ENCODE measurements at regions not wholly inside any gene's neighbourhood (a gene's known extent, or its start where the extent isn't known, plus 50 kb on each side); places are given as distances from the start of the nearest gene placed in this dataset.
A peak's percentile ranks its signal among the peaks of the same experiment; 100 is the strongest.

DNA sequence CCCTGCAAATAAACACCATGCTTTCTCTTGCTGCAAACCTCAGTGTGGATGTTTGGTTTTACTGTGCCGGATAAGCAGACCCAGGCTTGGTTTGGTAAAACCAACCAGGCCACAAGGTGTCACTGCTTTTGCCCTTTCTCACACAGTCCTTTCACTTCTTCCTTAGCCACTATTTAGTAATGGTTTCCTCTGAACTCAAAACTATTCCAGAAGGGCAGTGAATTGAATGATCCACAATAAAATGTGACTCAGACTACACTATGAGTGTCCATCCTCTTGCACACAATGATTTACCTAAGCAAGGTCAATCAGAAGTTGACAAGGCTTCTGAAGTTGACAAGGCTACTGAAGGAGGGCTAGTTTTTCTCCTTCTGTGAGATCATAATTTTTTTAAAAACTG is 552.4 kb upstream of the CCDC54 start:
- no peaks in the 10 kb centered on the region for H3K27me3 ChIP-seq (ENCODE audit: insufficient read depth, low read depth, severe bottlenecking)
- no peak for DNase-seq

GRCh38 chr3:106825962-106826605 is 551.2 kb upstream of the CCDC54 start:
- no peaks in the 10 kb centered on the region for H3K9me3 ChIP-seq (ENCODE audit: severe bottlenecking)
- no peaks in the 10 kb centered on the region for H3K27me3 ChIP-seq (ENCODE audit: insufficient read depth, low read depth, severe bottlenecking)
- H3K27ac ChIP-seq = no peak overlapping the region
- H3K36me3 ChIP-seq = no peaks in the 10 kb centered on the region
- TF ChIP-seq CTCF (IDR thresholded peaks at IDR 0.05; ENCODE audit: low read depth, low read length) = no peak
- DNase-seq = no peak
- no peak overlapping the region for H3K4me3 ChIP-seq (ENCODE audit: low read depth, low read length)

More for the DNA sequence above, 552.4 kb upstream of the CCDC54 start:
- no peaks in the 10 kb centered on the region for H3K36me3 ChIP-seq
- no peak overlapping the region for H3K4me3 ChIP-seq (ENCODE audit: low read depth, low read length)
- no peak overlapping the region for H3K27ac ChIP-seq
- H3K9me3 ChIP-seq (ENCODE audit: severe bottlenecking) = no peaks in the 10 kb centered on the region
- TF ChIP-seq CTCF (IDR thresholded peaks at IDR 0.05; ENCODE audit: low read depth, low read length) = peak; percentile 41

- no peaks in the 10 kb centered on the region for H3K36me3 ChIP-seq
- peaks cover 2% of the 10 kb centered on the region for H3K9me3 ChIP-seq (ENCODE audit: severe bottlenecking)
- no peak overlapping the region for H3K4me3 ChIP-seq (ENCODE audit: low read depth, low read length)
- no peak for DNase-seq
- H3K27me3 ChIP-seq (ENCODE audit: insufficient read depth, low read depth, severe bottlenecking) = no peaks in the 10 kb centered on the region
- TF ChIP-seq CTCF (IDR thresholded peaks at IDR 0.05; ENCODE audit: low read depth, low read length) = no peak
- H3K27ac ChIP-seq = no peak overlapping the region
Observed at GRCh38 chr3:106826791-106827311, 550.4 kb upstream of the CCDC54 start.

- Histone ChIP-seq H3K27ac (no peak overlapping the region), H3K9me3 (ENCODE audit: severe bottlenecking) (peaks cover 8% of the 10 kb centered on the region), H3K4me3 (ENCODE audit: low read depth, low read length) (no peak overlapping the region), H3K27me3 (ENCODE audit: insufficient read depth, low read depth, severe bottlenecking) (no peaks in the 10 kb centered on the region), H3K36me3 (no peaks in the 10 kb centered on the region)
- TF ChIP-seq CTCF (IDR thresholded peaks at IDR 0.05; ENCODE audit: low read depth, low read length) = no peak
- DNase-seq = no peak
Observed at GRCh38 chr3:106827515-106828213, 549.6 kb upstream of the CCDC54 start.

GRCh38 chr3:106829206-106829605 is 548.0 kb upstream of the CCDC54 start:
- H3K27me3 ChIP-seq (ENCODE audit: insufficient read depth, low read depth, severe bottlenecking) = no peaks in the 10 kb centered on the region
- no peak for TF ChIP-seq CTCF (IDR thresholded peaks at IDR 0.05; ENCODE audit: low read depth, low read length)
- H3K27ac ChIP-seq = no peak overlapping the region

More at GRCh38 chr3:106829206-106829605, 548.0 kb upstream of the CCDC54 start:
- Histone ChIP-seq H3K4me3 (ENCODE audit: low read depth, low read length) (no peak overlapping the region), H3K36me3 (no peaks in the 10 kb centered on the region), H3K9me3 (ENCODE audit: severe bottlenecking) (peaks cover 8% of the 10 kb centered on the region)
- no peak for DNase-seq
